KMS-11 (cell line): ENCODE measurements at regions not wholly inside any gene's neighbourhood (a gene's known extent, or its start where the extent isn't known, plus 50 kb on each side); places are given as distances from the start of the nearest gene placed in this dataset.

Source experiments
- H2AFZ ChIP-seq: fragments of 200-600 bp; sonication (generic); 2 replicates; pipeline ENCODE4 v1.6.1; 2016; ENCODE audit warnings: antibody characterized with exemption, mixed run types, low read depth
- H3K27ac ChIP-seq: fragments of 200-600 bp; sonication (generic); 2 replicates; pipeline ENCODE4 v1.6.1; 2016; ENCODE audit warnings: mild to moderate bottlenecking, mixed run types
- H3K27me3 ChIP-seq: fragments of 200-600 bp; sonication (generic); 2 replicates; pipeline ENCODE4 v1.6.1; 2017; ENCODE audit warnings: mild to moderate bottlenecking, low read depth, mixed run types, moderate library complexity; ENCODE audit not compliant: insufficient read depth
- H3K36me3 ChIP-seq: fragments of 200-600 bp; sonication (generic); 2 replicates; pipeline ENCODE4 v1.6.1; 2017; ENCODE audit warnings: mild to moderate bottlenecking, mixed run types; ENCODE audit not compliant: insufficient read depth
- H3K4me1 ChIP-seq: fragments of 200-600 bp; sonication (generic); 2 replicates; pipeline ENCODE4 v1.6.1; 2016; ENCODE audit warnings: mild to moderate bottlenecking, low read depth, mixed run types; ENCODE audit not compliant: poor library complexity, severe bottlenecking
- H3K4me2 ChIP-seq: fragments of 200-600 bp; sonication (generic); 2 replicates; pipeline ENCODE4 v1.7.0; 2016; ENCODE audit warnings: mild to moderate bottlenecking, mixed run types
- H3K4me3 ChIP-seq: fragments of 200-600 bp; sonication (generic); IDR thresholded peaks from 2 replicates; pipeline ENCODE4 v1.6.1; 2017; ENCODE audit warnings: low read depth, low read length, mixed read lengths; ENCODE audit not compliant: insufficient read depth
- H3K79me2 ChIP-seq: fragments of 200-600 bp; sonication (generic); 2 replicates; pipeline ENCODE4 v1.6.1; 2016; ENCODE audit warnings: low read depth, mixed run types; ENCODE audit not compliant: insufficient read depth
- H3K9ac ChIP-seq: fragments of 200-600 bp; sonication (generic); 2 replicates; pipeline ENCODE4 v1.6.1; 2016; ENCODE audit warnings: mild to moderate bottlenecking, mixed run types
- H4K20me1 ChIP-seq: fragments of 200-600 bp; sonication (generic); 2 replicates; pipeline ENCODE4 v1.6.1; 2016; ENCODE audit warnings: mild to moderate bottlenecking, mixed run types; ENCODE audit not compliant: insufficient read depth
- CTCF ChIP-seq: fragments of 200-600 bp; sonication (generic); conservative IDR thresholded peaks from 2 replicates; pipeline ENCODE4 v1.6.1; 2017; ENCODE audit warnings: low read depth, mild to moderate bottlenecking, antibody characterized with exemption, low read length, moderate library complexity, mixed read lengths

GRCh38 chr22:48424201-48424627, 1403.5 kb downstream of the BRD1 start:
- no peak overlapping the region for H3K27ac ChIP-seq
- no peaks in the 10 kb centered on the region for H3K36me3 ChIP-seq
- H3K4me1 ChIP-seq, result no peaks in the 10 kb centered on the region
- no peaks in the 10 kb centered on the region for H3K79me2 ChIP-seq
- H4K20me1 ChIP-seq, result no peaks in the 10 kb centered on the region
- H3K4me2 ChIP-seq, result no peak overlapping the region
- H3K4me3 ChIP-seq, result no peak overlapping the region
- H3K27me3 ChIP-seq, result no peaks in the 10 kb centered on the region
- H2AFZ ChIP-seq, result no peak overlapping the region
- H3K9ac ChIP-seq, result no peak overlapping the region
- no peak for TF ChIP-seq CTCF

GRCh38 chr22:48423481-48423911, 1404.2 kb downstream of the BRD1 start:
- Histone ChIP-seq H4K20me1 (no peaks in the 10 kb centered on the region), H3K79me2 (no peaks in the 10 kb centered on the region), H3K4me2 (no peak overlapping the region), H3K36me3 (no peaks in the 10 kb centered on the region), H3K27ac (no peak overlapping the region), H3K4me3 (no peak overlapping the region), H3K4me1 (no peaks in the 10 kb centered on the region), H2AFZ (no peak overlapping the region), H3K27me3 (no peaks in the 10 kb centered on the region), H3K9ac (no peak overlapping the region)
- TF ChIP-seq CTCF, result no peak

- no peaks in the 10 kb centered on the region for H3K79me2 ChIP-seq
- no peak overlapping the region for H3K4me2 ChIP-seq
- H3K36me3 ChIP-seq, result no peaks in the 10 kb centered on the region
- H3K4me1 ChIP-seq, result no peaks in the 10 kb centered on the region
- H3K4me3 ChIP-seq, result no peak overlapping the region
- no peak overlapping the region for H2AFZ ChIP-seq
- H4K20me1 ChIP-seq, result no peaks in the 10 kb centered on the region
- H3K27ac ChIP-seq, result no peak overlapping the region
- no peak for TF ChIP-seq CTCF
- no peaks in the 10 kb centered on the region for H3K27me3 ChIP-seq
- no peak overlapping the region for H3K9ac ChIP-seq
These were observed 1404.7 kb downstream of the BRD1 start for GRCh38 chr22:48422900-48423480.

- Histone ChIP-seq H3K4me1 (no peaks in the 10 kb centered on the region), H3K4me2 (no peak overlapping the region), H3K36me3 (no peaks in the 10 kb centered on the region), H3K9ac (no peak overlapping the region), H3K4me3 (no peak overlapping the region), H4K20me1 (no peaks in the 10 kb centered on the region), H3K27ac (no peak overlapping the region), H3K79me2 (no peaks in the 10 kb centered on the region), H3K27me3 (no peaks in the 10 kb centered on the region), H2AFZ (no peak overlapping the region)
- TF ChIP-seq CTCF, result no peak
These were observed 1408.8 kb downstream of the BRD1 start for GRCh38 chr22:48418831-48419230.
